ENCODE measurements at regions not wholly inside any gene's neighbourhood (a gene's known extent, or its start where the extent isn't known, plus 50 kb on each side); places are given as distances from the start of the nearest gene placed in this dataset.

DNA sequence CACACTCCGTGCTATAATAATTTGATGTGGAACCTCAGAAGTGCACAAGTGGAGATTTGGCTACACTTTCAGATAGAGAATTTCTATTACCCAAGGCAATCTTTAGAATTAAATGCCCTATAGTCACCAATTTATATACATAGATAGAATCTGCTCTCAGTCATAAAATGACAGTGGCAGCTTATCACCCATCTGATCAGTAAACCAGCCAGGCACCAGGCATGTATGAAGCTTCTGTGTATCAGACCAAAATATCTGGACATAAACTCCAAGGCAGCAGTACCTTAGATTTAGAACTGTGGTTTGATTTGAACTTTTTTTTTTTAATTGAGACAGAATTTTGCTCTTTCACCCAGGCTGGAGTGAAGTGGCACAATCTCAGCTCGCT is 180.9 kb downstream of the IPMK start:
- TF ChIP-seq, protein P1, sequence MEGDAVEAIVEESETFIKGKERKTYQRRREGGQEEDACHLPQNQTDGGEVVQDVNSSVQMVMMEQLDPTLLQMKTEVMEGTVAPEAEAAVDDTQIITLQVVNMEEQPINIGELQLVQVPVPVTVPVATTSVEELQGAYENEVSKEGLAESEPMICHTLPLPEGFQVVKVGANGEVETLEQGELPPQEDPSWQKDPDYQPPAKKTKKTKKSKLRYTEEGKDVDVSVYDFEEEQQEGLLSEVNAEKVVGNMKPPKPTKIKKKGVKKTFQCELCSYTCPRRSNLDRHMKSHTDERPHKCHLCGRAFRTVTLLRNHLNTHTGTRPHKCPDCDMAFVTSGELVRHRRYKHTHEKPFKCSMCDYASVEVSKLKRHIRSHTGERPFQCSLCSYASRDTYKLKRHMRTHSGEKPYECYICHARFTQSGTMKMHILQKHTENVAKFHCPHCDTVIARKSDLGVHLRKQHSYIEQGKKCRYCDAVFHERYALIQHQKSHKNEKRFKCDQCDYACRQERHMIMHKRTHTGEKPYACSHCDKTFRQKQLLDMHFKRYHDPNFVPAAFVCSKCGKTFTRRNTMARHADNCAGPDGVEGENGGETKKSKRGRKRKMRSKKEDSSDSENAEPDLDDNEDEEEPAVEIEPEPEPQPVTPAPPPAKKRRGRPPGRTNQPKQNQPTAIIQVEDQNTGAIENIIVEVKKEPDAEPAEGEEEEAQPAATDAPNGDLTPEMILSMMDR (IDR thresholded peaks at IDR 0.05): no peak
- no peak for TF ChIP-seq ZFX (IDR thresholded peaks at IDR 0.05; ENCODE audit: borderline replicate concordance)

All from 22Rv1 (cell line).